CD14-positive monocyte (primary cell): ENCODE measurements at regions not wholly inside any gene's neighbourhood (a gene's known extent, or its start where the extent isn't known, plus 50 kb on each side); places are given as distances from the start of the nearest gene placed in this dataset.

Source experiments
- DNase-seq, 3 donors: peaks; one replicate each; pipeline ENCODE4 v3.0.0-alpha.2; 2011 to 2022
- H2AFZ ChIP-seq: 2 replicates; pipeline ENCODE4 v1.6.0; 2012; ENCODE audit warnings: mild to moderate bottlenecking, low read depth, low read length, inconsistent platforms; ENCODE audit not compliant: insufficient read depth, poor library complexity, severe bottlenecking
- H3K27ac ChIP-seq, 2 donors: 1 replicate in 1 of 2; 2 replicates in 1 of 2; pipeline ENCODE4 v1.5.1; 2012 to 2013; ENCODE audit warnings: low read length in 2 of 2, control low read depth in 1 of 2, inconsistent platforms in 1 of 2, low read depth in 1 of 2, mild to moderate bottlenecking in 1 of 2
- H3K27me3 ChIP-seq, 2 donors: one replicate each; pipeline versions ENCODE4 v1.6.0 to v1.6.1; 2011 to 2013; ENCODE audit warnings: low read length in 2 of 2; ENCODE audit not compliant: control insufficient read depth in 2 of 2, insufficient read depth in 2 of 2
- H3K36me3 ChIP-seq, 2 donors: replicated peaks in 1 of 2; 1 replicate in 1 of 2; 2 replicates in 1 of 2; pipeline versions ENCODE4 v1.5.1 to v1.6.1; 2012 to 2013; ENCODE audit warnings: low read length in 2 of 2, control low read depth in 1 of 2, inconsistent platforms in 1 of 2, mild to moderate bottlenecking in 1 of 2; ENCODE audit not compliant: insufficient read depth in 2 of 2, control insufficient read depth in 1 of 2
- H3K4me1 ChIP-seq, 2 donors: 1 replicate in 1 of 2; 2 replicates in 1 of 2; pipeline versions ENCODE4 v1.5.1 to v1.6.1; 2012 to 2013; ENCODE audit warnings: low read length in 2 of 2, control low read depth in 1 of 2, inconsistent platforms in 1 of 2, mild to moderate bottlenecking in 1 of 2, moderate library complexity in 1 of 2; ENCODE audit not compliant: insufficient read depth in 2 of 2, control insufficient read depth in 1 of 2
- H3K4me2 ChIP-seq: replicated peaks from 2 replicates; pipeline ENCODE3; 2012; ENCODE audit warnings: low read length, moderate library complexity, mild to moderate bottlenecking; ENCODE audit not compliant: poor library complexity, severe bottlenecking; ENCODE audit errors: extremely low read depth
- H3K4me3 ChIP-seq, 3 experiments: fragments of 200-600 bp in 1 of 3; sonication (generic) in 1 of 3; replicated peaks in 1 of 3; 1 replicate in 2 of 3; 2 replicates in 1 of 3; pipeline ENCODE4 v1.5.1; 2011 to 2013; ENCODE audit warnings: low read length in 3 of 3, mild to moderate bottlenecking in 3 of 3, control low read depth in 2 of 3, low read depth in 2 of 3, inconsistent platforms in 1 of 3, moderate library complexity in 1 of 3
- H3K79me2 ChIP-seq: 2 replicates; pipeline ENCODE4 v1.6.0; 2012; ENCODE audit warnings: mild to moderate bottlenecking, control low read depth, inconsistent platforms, low read length, moderate library complexity; ENCODE audit not compliant: insufficient read depth
- H3K9ac ChIP-seq: 2 replicates; pipeline ENCODE4 v1.6.0; 2017; ENCODE audit warnings: low read length, mild to moderate bottlenecking; ENCODE audit not compliant: insufficient read depth, poor library complexity, severe bottlenecking
- H3K9me3 ChIP-seq, 2 donors: replicated peaks in 1 of 2; 1 replicate in 1 of 2; 2 replicates in 1 of 2; pipeline versions ENCODE4 v1.5.1 to v1.6.1; 2012 to 2013; ENCODE audit warnings: low read length in 2 of 2, control low read depth in 1 of 2; ENCODE audit not compliant: control insufficient read depth in 1 of 2, insufficient read depth in 1 of 2
- H4K20me1 ChIP-seq: 2 replicates; pipeline ENCODE4 v1.6.0; 2012; ENCODE audit warnings: mild to moderate bottlenecking, low read length, control low read depth, moderate library complexity; ENCODE audit not compliant: insufficient read depth
- H3K27ac Mint-ChIP-seq, 7 donors: one replicate each; pipeline ENCODE4 v1.8.0; 2020; ENCODE audit warnings: mild to moderate bottlenecking in 7 of 7, mixed read lengths in 7 of 7, moderate library complexity in 6 of 7, inconsistent platforms in 2 of 7
- H3K27me3 Mint-ChIP-seq, 3 donors: one replicate each; pipeline ENCODE4 v1.8.0; 2021 to 2022; ENCODE audit warnings: low read depth in 3 of 3, mild to moderate bottlenecking in 3 of 3, mixed read lengths in 3 of 3, moderate library complexity in 3 of 3, inconsistent platforms in 1 of 3
- H3K36me3 Mint-ChIP-seq, 2 donors: one replicate each; pipeline ENCODE4 v1.8.0; 2020; ENCODE audit warnings: mixed read lengths in 2 of 2, inconsistent platforms in 1 of 2, mild to moderate bottlenecking in 1 of 2
- H3K4me1 Mint-ChIP-seq: one replicate; pipeline ENCODE4 v1.8.0; 2020; ENCODE audit warnings: mild to moderate bottlenecking, mixed read lengths
- H3K4me3 Mint-ChIP-seq, 2 donors: one replicate each; pipeline ENCODE4 v1.8.0; 2020; ENCODE audit warnings: mild to moderate bottlenecking in 2 of 2, mixed read lengths in 2 of 2, moderate library complexity in 1 of 2
- H3K9me3 Mint-ChIP-seq, 7 donors: one replicate each; pipeline ENCODE4 v1.8.0; 2020 to 2022; ENCODE audit warnings: mixed read lengths in 7 of 7, mild to moderate bottlenecking in 6 of 7, moderate library complexity in 6 of 7, inconsistent platforms in 2 of 7
- WGBS: methylation state at CpG from one replicate; pipeline ENCODE4 v1.1.5; 2013; ENCODE audit warnings: missing lambda C conversion rate; ENCODE audit not compliant: insufficient coverage; 5-methylcytosine and 5-hydroxymethylcytosine counted together
- intact Hi-C, 2 donors: fragments of 100-400 bp; cut with micrococcal nuclease; formaldehyde crosslinking; loops; one replicate each; pipeline versions ENCODE4 v1.15.0 to v1.15.1; 2023
- TF ChIP-seq, protein P1 (sequence below): fragments of 200-600 bp; IDR thresholded peaks from one replicate; pipeline ENCODE4 v1.8.0; 2022; ENCODE audit warnings: antibody characterized with exemption, mild to moderate bottlenecking

DNA sequence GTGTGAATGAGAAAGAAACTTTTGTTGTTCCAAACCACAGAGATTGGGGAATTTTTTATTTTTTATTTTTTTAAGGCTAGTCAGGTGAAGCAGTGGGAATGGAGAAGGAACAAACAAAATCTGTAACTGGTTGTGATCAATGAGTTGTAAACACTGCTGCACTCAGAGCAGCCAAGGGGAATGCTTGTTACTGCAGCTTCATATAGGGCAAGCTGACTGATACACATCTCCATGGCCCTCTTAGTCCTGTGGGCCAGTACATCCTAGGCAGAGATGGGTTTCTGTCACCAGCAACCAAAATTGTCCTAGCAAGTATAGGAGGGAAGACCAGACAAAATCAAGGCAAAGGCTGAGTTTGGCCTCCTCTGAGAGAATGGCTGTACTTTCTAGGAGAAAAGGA lies 306.8 kb downstream of the CTTN start:
- H3K27ac Mint-ChIP-seq = no peak overlapping the region
- H3K4me1 Mint-ChIP-seq = no peaks in the 10 kb centered on the region
- H4K20me1 ChIP-seq = no peaks in the 10 kb centered on the region
- no peaks in the 10 kb centered on the region for H3K36me3 ChIP-seq
- intact Hi-C loops = no loop called here
- no peak overlapping the region for H3K4me3 Mint-ChIP-seq
- no peaks in the 10 kb centered on the region for H3K36me3 Mint-ChIP-seq
- no peak overlapping the region for H3K9ac ChIP-seq
- no peaks in the 10 kb centered on the region for H3K4me1 ChIP-seq
- peaks cover 0 to 2% (median 0%) of the 10 kb centered on the region in 7 donors for H3K9me3 Mint-ChIP-seq
- H3K27me3 Mint-ChIP-seq = peaks cover 0 to 4% (median 3%) of the 10 kb centered on the region in 3 donors
- H2AFZ ChIP-seq = no peak overlapping the region
- TF ChIP-seq, protein P1, sequence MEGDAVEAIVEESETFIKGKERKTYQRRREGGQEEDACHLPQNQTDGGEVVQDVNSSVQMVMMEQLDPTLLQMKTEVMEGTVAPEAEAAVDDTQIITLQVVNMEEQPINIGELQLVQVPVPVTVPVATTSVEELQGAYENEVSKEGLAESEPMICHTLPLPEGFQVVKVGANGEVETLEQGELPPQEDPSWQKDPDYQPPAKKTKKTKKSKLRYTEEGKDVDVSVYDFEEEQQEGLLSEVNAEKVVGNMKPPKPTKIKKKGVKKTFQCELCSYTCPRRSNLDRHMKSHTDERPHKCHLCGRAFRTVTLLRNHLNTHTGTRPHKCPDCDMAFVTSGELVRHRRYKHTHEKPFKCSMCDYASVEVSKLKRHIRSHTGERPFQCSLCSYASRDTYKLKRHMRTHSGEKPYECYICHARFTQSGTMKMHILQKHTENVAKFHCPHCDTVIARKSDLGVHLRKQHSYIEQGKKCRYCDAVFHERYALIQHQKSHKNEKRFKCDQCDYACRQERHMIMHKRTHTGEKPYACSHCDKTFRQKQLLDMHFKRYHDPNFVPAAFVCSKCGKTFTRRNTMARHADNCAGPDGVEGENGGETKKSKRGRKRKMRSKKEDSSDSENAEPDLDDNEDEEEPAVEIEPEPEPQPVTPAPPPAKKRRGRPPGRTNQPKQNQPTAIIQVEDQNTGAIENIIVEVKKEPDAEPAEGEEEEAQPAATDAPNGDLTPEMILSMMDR = no peak
- no peaks in the 10 kb centered on the region for H3K27me3 ChIP-seq
- H3K79me2 ChIP-seq = no peaks in the 10 kb centered on the region
- no peak overlapping the region for H3K4me2 ChIP-seq
- no peak overlapping the region for H3K4me3 ChIP-seq
- H3K9me3 ChIP-seq = no peaks in the 10 kb centered on the region
- no peak overlapping the region for H3K27ac ChIP-seq
- DNase-seq = no peak

DNA sequence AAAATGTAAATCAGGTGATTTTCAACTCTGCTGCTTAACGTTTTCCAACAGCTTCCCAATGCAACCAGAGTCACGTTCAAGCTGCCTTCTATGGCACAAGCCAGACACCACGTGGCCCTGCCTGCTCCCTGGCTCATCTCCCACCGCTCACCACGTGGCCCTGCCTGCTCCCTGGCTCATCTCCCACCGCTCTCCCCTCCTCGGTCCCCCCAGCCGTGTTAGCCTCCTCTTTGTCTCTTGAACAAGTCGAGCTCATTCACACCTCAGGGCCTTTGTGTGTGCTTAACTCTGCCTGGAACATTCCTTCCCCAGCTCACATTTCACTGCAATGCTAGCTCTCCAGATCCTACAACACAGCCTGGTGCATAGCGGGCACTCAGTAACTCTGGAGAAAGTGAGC lies 307.6 kb downstream of the CTTN start:
- H3K27ac Mint-ChIP-seq = no peak overlapping the region
- H3K36me3 Mint-ChIP-seq = no peaks in the 10 kb centered on the region
- Histone ChIP-seq H3K9me3 (no peaks in the 10 kb centered on the region), H3K36me3 (no peaks in the 10 kb centered on the region), H3K27ac (no peak overlapping the region), H3K9ac (no peak overlapping the region), H4K20me1 (no peaks in the 10 kb centered on the region), H3K4me3 (no peak overlapping the region), H3K27me3 (no peaks in the 10 kb centered on the region), H3K4me2 (no peak overlapping the region), H3K79me2 (no peaks in the 10 kb centered on the region), H2AFZ (no peak overlapping the region), H3K4me1 (no peaks in the 10 kb centered on the region)
- H3K9me3 Mint-ChIP-seq = peaks cover 0 to 2% (median 0%) of the 10 kb centered on the region in 7 donors
- 88% methylated on average over 9 of the region's 10 CpGs for WGBS
- intact Hi-C loops = no loop called here
- no peaks in the 10 kb centered on the region for H3K4me1 Mint-ChIP-seq
- H3K27me3 Mint-ChIP-seq = peaks cover 2 to 9% (median 3%) of the 10 kb centered on the region in 3 donors
- H3K4me3 Mint-ChIP-seq = no peak overlapping the region
- TF ChIP-seq, protein P1 = no peak
- DNase-seq = no peak
